SK-N-SH treated with all-trans-retinoic acid at 6 μM for 48 hours (cell line): ENCODE measurements at regions not wholly inside any gene's neighbourhood (a gene's known extent, or its start where the extent isn't known, plus 50 kb on each side); places are given as distances from the start of the nearest gene placed in this dataset.

Experiments
- ARNTL ChIP-seq: fragments of 450-650 bp; formaldehyde crosslinking; IDR thresholded peaks from 2 replicates; pipeline ENCODE4 v1.5.0; 2020; ENCODE audit warnings: low read depth, mild to moderate bottlenecking, moderate library complexity, borderline replicate concordance
- GLIS3 ChIP-seq: fragments of 250-450 bp; sonication (Bioruptor Pico); IDR thresholded peaks from 2 replicates; pipeline ENCODE4 v1.5.0; 2020; ENCODE audit warnings: mild to moderate bottlenecking, moderate library complexity
- RARB ChIP-seq: fragments of 250-450 bp; sonication (Bioruptor Pico); IDR thresholded peaks from 2 replicates; pipeline ENCODE4 v1.8.0; 2021; ENCODE audit warnings: mild to moderate bottlenecking, moderate library complexity
- TF ChIP-seq, protein P1 (sequence below): fragments of 250-450 bp; sonication (Bioruptor Pico); IDR thresholded peaks from 2 replicates; pipeline ENCODE4 v1.5.1; 2020; ENCODE audit warnings: low read depth, mild to moderate bottlenecking, moderate library complexity

GRCh38 chr18:43211059-43211458, 66.2 kb downstream of the SYT4 start:
- TF ChIP-seq RARB (no peak), GLIS3 (no peak), ARNTL (CRISPR knock-in tag) (no peak)
- TF ChIP-seq, protein P1, sequence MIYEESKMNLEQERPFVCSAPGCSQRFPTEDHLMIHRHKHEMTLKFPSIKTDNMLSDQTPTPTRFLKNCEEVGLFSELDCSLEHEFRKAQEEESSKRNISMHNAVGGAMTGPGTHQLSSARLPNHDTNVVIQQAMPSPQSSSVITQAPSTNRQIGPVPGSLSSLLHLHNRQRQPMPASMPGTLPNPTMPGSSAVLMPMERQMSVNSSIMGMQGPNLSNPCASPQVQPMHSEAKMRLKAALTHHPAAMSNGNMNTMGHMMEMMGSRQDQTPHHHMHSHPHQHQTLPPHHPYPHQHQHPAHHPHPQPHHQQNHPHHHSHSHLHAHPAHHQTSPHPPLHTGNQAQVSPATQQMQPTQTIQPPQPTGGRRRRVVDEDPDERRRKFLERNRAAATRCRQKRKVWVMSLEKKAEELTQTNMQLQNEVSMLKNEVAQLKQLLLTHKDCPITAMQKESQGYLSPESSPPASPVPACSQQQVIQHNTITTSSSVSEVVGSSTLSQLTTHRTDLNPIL, result no peak
